C1 segment of cervical spinal cord (tissue), 14 donors: ENCODE measurements at regions not wholly inside any gene's neighbourhood (a gene's known extent, or its start where the extent isn't known, plus 50 kb on each side); places are given as distances from the start of the nearest gene placed in this dataset.

Experiments
- DNase-seq, 14 donors: peaks; one replicate each; lab custom pipeline; 2025; lab: John Stamatoyannopoulos, UW

- DNase-seq = no peak
Measured at GRCh38 chr7:46725136-46725535, 804.1 kb upstream of the IGFBP3 start.

- DNase-seq = no peak
Measured at GRCh38 chr7:46723742-46724141, 802.7 kb upstream of the IGFBP3 start.

GRCh38 chr7:46723003-46723402 lies 801.9 kb upstream of the IGFBP3 start:
- DNase-seq = no peak

GRCh38 chr7:46720761-46721160 lies 799.7 kb upstream of the IGFBP3 start:
- DNase-seq = no peak

- no peak for DNase-seq
Measured at GRCh38 chr7:46719616-46720015, 798.5 kb upstream of the IGFBP3 start.

- DNase-seq = no peak
Measured at GRCh38 chr7:46716926-46717325, 795.9 kb upstream of the IGFBP3 start.

- DNase-seq = no peak
Measured at GRCh38 chr7:46715579-46715978, 794.5 kb upstream of the IGFBP3 start.

- DNase-seq = no peak
Measured at GRCh38 chr7:46714904-46715303, 793.8 kb upstream of the IGFBP3 start.

- no peak for DNase-seq
Measured at GRCh38 chr7:46713868-46714596, 793.0 kb upstream of the IGFBP3 start.

GRCh38 chr7:46710927-46711326 lies 789.9 kb upstream of the IGFBP3 start:
- DNase-seq = no peak

- no peak for DNase-seq
Measured at GRCh38 chr7:46707973-46708372, 786.9 kb upstream of the IGFBP3 start.

- DNase-seq = no peak
Measured at GRCh38 chr7:46705386-46706255, 784.5 kb upstream of the IGFBP3 start.

- no peak for DNase-seq
Measured at GRCh38 chr7:46696741-46697140, 775.7 kb upstream of the IGFBP3 start.

GRCh38 chr7:46695051-46695708 lies 774.1 kb upstream of the IGFBP3 start:
- no peak for DNase-seq

- no peak for DNase-seq
Measured at GRCh38 chr7:46694058-46694457, 773.0 kb upstream of the IGFBP3 start.

- DNase-seq = no peak
Measured at GRCh38 chr7:46687203-46687602, 766.1 kb upstream of the IGFBP3 start.

GRCh38 chr7:46685051-46685450 lies 764.0 kb upstream of the IGFBP3 start:
- DNase-seq = no peak

GRCh38 chr7:46682836-46683624 lies 762.0 kb upstream of the IGFBP3 start:
- no peak for DNase-seq

- DNase-seq = no peak
Measured at GRCh38 chr7:46681865-46682503, 760.9 kb upstream of the IGFBP3 start.

- DNase-seq = no peak
Measured at GRCh38 chr7:46680147-46680546, 759.1 kb upstream of the IGFBP3 start.

GRCh38 chr7:46679671-46680070 lies 758.6 kb upstream of the IGFBP3 start:
- no peak for DNase-seq
